Activated CD8-positive, alpha-beta T cell treated with anti-CD3 and anti-CD28 coated beads for 36 hours (primary cell): ENCODE measurements at regions not wholly inside any gene's neighbourhood (a gene's known extent, or its start where the extent isn't known, plus 50 kb on each side); places are given as distances from the start of the nearest gene placed in this dataset.

Source experiments
- ATAC-seq: fragments of 200-7000 bp; cut with Tn5 transposase; one replicate; pipeline ENCODE4 v1.10.0; 2021; ENCODE audit warnings: mild to moderate bottlenecking, moderate library complexity
- CTCF ChIA-PET: fragments of 350-600 bp; sonication (Branson Sonifier 250); formaldehyde crosslinking; loops from one replicate; lab custom pipeline; 2021; ENCODE audit warnings: antibody characterized with exemption; lab: Charles Lee
- POLR2A ChIA-PET: fragments of 350-600 bp; sonication (Branson Sonifier 250); formaldehyde crosslinking; loops from one replicate; lab custom pipeline; 2021; ENCODE audit warnings: antibody characterized with exemption; lab: Charles Lee
- DNase-seq: peaks from one replicate; pipeline ENCODE4 v3.0.0-alpha.2; 2020
- H3K27ac Mint-ChIP-seq: one replicate; pipeline ENCODE4 v1.8.0; 2021; ENCODE audit warnings: mild to moderate bottlenecking, mixed read lengths
- H3K27me3 Mint-ChIP-seq: one replicate; pipeline ENCODE4 v1.8.0; 2021; ENCODE audit warnings: mixed read lengths
- H3K36me3 Mint-ChIP-seq: one replicate; pipeline ENCODE4 v1.8.0; 2021; ENCODE audit warnings: low read depth, mixed read lengths
- H3K4me1 Mint-ChIP-seq: one replicate; pipeline ENCODE4 v1.8.0; 2021; ENCODE audit warnings: low read depth, mixed read lengths
- H3K4me3 Mint-ChIP-seq: one replicate; pipeline ENCODE4 v1.8.0; 2021; ENCODE audit warnings: mild to moderate bottlenecking, moderate library complexity, mixed read lengths
- H3K9me3 Mint-ChIP-seq: one replicate; pipeline ENCODE4 v1.8.0; 2021; ENCODE audit warnings: mixed read lengths
- intact Hi-C: fragments of 100-400 bp; cut with micrococcal nuclease; formaldehyde crosslinking; loops from one replicate; pipeline ENCODE4 v1.10.0; 2022
- TF ChIP-seq, protein P1 (sequence below): fragments of 200-600 bp; IDR thresholded peaks from one replicate; pipeline ENCODE4 v1.8.0; 2022; ENCODE audit warnings: antibody characterized with exemption, mild to moderate bottlenecking

DNA sequence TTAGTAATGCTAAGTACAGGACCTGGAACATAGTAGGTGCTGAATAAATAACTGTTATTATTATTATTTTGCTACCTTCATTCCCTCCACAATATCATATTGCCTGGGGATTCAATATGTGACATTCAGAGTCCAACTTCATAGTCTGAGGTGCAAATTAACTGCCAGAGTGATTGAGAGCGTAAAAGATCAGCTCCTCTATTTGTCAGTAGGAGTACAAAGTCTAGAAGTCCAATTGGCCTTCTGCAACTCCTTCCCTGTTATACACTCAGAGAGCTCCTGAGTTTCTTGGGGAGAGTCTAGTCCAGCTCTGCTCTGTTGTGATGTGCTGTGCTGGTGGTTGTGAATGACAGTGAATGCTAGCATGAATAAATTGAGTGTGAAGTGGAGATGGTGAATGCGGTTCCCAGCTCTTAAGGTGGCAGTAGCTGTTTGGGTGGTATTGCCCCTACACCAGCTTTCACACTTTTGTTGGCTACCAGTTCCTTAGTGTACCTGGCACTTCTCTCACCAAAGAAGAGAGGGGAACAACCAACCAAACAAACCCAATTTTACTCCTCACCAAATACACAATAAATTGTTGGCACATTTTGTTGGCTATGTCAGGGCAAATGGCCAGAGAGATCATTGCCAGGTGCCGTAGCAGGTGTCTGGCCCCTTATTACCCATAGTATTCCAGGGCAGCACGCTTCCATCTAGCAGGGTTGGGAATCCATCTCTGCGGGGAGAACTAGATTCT is 270.1 kb upstream of the TBL1XR1 start:
- no peaks in the 10 kb centered on the region for H3K36me3 Mint-ChIP-seq
- no peak for DNase-seq
- H3K4me3 Mint-ChIP-seq, result no peak overlapping the region
- no peak overlapping the region for H3K27ac Mint-ChIP-seq
- intact Hi-C loops, result no loop called here
- ChIA-PET CTCF (no interaction called here), POLR2A (no interaction called here)
- no peaks in the 10 kb centered on the region for H3K9me3 Mint-ChIP-seq
- no peaks in the 10 kb centered on the region for H3K27me3 Mint-ChIP-seq
- peaks cover 4% of the 10 kb centered on the region for H3K4me1 Mint-ChIP-seq
- no peak for ATAC-seq
- TF ChIP-seq, protein P1, sequence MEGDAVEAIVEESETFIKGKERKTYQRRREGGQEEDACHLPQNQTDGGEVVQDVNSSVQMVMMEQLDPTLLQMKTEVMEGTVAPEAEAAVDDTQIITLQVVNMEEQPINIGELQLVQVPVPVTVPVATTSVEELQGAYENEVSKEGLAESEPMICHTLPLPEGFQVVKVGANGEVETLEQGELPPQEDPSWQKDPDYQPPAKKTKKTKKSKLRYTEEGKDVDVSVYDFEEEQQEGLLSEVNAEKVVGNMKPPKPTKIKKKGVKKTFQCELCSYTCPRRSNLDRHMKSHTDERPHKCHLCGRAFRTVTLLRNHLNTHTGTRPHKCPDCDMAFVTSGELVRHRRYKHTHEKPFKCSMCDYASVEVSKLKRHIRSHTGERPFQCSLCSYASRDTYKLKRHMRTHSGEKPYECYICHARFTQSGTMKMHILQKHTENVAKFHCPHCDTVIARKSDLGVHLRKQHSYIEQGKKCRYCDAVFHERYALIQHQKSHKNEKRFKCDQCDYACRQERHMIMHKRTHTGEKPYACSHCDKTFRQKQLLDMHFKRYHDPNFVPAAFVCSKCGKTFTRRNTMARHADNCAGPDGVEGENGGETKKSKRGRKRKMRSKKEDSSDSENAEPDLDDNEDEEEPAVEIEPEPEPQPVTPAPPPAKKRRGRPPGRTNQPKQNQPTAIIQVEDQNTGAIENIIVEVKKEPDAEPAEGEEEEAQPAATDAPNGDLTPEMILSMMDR, result no peak

DNA sequence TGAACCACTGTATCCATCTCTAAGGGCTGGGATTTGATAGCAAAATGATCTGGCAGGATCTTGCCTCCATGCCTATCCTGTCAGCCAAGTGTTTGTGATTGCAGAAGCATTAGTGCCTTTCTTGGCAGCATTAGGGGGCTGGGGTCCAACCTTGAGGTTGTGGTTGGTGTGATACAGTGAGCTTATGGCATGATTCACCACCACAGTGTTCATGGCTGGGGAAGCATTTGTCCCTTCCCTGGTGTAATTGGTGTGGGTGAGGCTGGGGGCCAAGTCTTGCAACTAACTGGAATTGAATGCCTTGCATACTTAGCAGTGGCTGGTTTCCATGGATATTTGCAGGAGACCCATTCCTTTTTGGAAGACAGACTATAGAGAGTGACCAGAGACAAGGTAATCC is 271.0 kb upstream of the TBL1XR1 start:
- no peak overlapping the region for H3K27ac Mint-ChIP-seq
- POLR2A ChIA-PET, result no interaction called here

DNA sequence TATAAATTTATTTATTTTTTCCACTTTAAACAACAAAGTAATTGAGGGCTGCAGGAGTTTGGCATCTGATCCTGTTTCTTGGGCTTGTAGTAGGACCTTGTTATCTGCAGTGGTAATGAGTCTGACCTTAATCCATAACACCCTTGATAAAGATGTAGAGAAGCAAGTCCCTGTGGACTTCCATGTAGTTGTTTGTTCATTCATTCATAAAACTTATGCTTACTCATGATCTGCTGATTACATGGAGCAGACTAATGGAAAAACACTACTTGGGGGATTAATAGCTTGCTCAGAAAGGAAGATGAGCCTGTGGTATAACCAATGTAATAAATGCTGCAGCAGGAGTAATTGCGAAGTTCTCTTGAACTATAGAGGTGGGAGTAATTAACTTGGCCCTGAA is 271.5 kb upstream of the TBL1XR1 start:
- DNase-seq, result no peak
- POLR2A ChIA-PET, result no interaction called here
- TF ChIP-seq, protein P1, result no peak
- Mint-ChIP-seq H3K27ac (no peak overlapping the region), H3K4me1 (peaks cover 4% of the 10 kb centered on the region), H3K9me3 (no peaks in the 10 kb centered on the region), H3K36me3 (no peaks in the 10 kb centered on the region), H3K4me3 (no peak overlapping the region), H3K27me3 (no peaks in the 10 kb centered on the region)
- intact Hi-C loops, result no loop called here
- no peak for ATAC-seq
- CTCF ChIA-PET, result no interaction called here

More for the DNA sequence above, 271.0 kb upstream of the TBL1XR1 start:
- intact Hi-C loops, result no loop called here
- Mint-ChIP-seq H3K27me3 (no peaks in the 10 kb centered on the region), H3K36me3 (no peaks in the 10 kb centered on the region), H3K9me3 (no peaks in the 10 kb centered on the region), H3K4me1 (peaks cover 4% of the 10 kb centered on the region), H3K4me3 (no peak overlapping the region)
- DNase-seq, result no peak
- CTCF ChIA-PET, result no interaction called here
- TF ChIP-seq, protein P1, result no peak
- no peak for ATAC-seq

DNA sequence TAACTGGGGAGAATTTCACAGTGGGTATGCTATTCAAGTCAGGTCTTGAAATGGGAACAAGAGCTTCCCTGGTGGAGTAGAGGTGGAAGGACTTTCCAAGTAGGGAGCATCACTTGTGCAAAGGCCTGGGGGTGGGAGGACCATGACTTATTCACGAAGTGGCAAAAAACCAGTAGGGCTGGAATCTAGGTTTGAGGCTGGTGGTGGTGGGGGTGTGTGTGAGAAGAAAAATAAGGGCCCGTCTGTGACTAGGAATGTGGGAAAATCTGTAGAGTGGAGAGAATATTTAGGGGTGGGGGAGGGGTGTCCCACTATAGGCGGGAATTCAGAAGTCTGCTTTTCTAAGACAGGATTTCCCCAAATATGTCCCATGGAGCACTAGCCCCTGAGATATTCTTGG is 271.9 kb upstream of the TBL1XR1 start:
- ChIA-PET CTCF (no interaction called here), POLR2A (no interaction called here)
- Mint-ChIP-seq H3K36me3 (no peaks in the 10 kb centered on the region), H3K27ac (no peak overlapping the region), H3K4me1 (peaks cover 4% of the 10 kb centered on the region), H3K9me3 (no peaks in the 10 kb centered on the region), H3K27me3 (no peaks in the 10 kb centered on the region), H3K4me3 (no peak overlapping the region)
- no peak for DNase-seq
- TF ChIP-seq, protein P1, result no peak
- no peak for ATAC-seq
- intact Hi-C loops, result no loop called here

DNA sequence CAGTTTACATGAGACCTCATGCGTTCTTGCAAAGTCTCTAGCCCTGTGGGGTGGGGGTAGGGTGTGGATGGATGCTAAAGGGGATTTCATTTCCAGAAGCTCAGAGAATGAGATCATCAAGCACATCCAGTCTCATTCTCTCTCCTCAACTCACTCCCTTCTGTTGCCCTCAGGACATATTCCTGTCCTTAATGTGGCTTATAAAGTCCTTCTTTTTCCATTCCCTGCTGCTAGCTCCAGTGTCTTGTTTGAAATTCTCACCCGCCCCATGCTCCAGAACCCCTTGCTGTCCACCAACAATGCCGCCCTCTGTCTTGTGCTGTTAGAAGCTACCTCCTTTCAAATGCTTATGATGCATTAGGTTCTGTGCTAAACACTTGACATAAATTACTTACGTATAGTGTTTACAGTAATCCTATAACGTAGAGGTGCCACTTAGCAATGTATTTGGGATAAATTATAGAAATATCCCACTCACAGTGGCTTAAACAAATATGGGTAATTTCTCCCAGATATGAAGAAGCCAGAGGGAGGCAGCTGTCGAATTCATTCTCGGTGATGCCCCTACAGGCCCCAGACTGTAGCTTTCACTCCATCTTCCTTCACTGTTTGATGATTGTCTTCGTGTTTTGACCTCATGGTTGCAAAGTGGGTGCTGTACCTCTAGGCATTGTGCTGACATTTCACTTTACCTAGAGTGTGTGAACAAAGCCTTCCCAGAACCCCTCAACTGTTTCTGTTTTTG is 273.1 kb upstream of the TBL1XR1 start:
- no peak for ATAC-seq
- no peaks in the 10 kb centered on the region for H3K36me3 Mint-ChIP-seq
- CTCF ChIA-PET, result no interaction called here
- intact Hi-C loops, result no loop called here
- H3K4me3 Mint-ChIP-seq, result no peak overlapping the region
- no peaks in the 10 kb centered on the region for H3K9me3 Mint-ChIP-seq
- no peaks in the 10 kb centered on the region for H3K27me3 Mint-ChIP-seq
- TF ChIP-seq, protein P1, result no peak
- peaks cover 4% of the 10 kb centered on the region for H3K4me1 Mint-ChIP-seq
- POLR2A ChIA-PET, result no interaction called here
- H3K27ac Mint-ChIP-seq, result no peak overlapping the region
- DNase-seq, result no peak
